Left lung (tissue), 4 donors: ENCODE measurements at regions not wholly inside any gene's neighbourhood (a gene's known extent, or its start where the extent isn't known, plus 50 kb on each side); places are given as distances from the start of the nearest gene placed in this dataset.
A peak's percentile ranks its signal among the peaks of the same experiment; 100 is the strongest.

Experiments
- ATAC-seq: fragments of 200-7000 bp; cut with Tn5 transposase; one replicate; pipeline ENCODE4 v1.9.1; 2020; ENCODE audit warnings: moderate library complexity
- DNase-seq, 4 donors: peaks; one replicate each; pipeline ENCODE4 v3.0.0-alpha.2; 2013 to 2020
- H3K27ac ChIP-seq, 2 donors: fragments of 200-600 bp; sonication (generic) in 1 of 2; one replicate each; pipeline versions ENCODE4 v1.5.0 to v1.8.0; 2020 to 2021
- H3K27me3 ChIP-seq, 2 donors: fragments of 200-600 bp; sonication (generic) in 1 of 2; one replicate each; pipeline versions ENCODE4 v1.5.0 to v1.8.0; 2020 to 2021
- H3K36me3 ChIP-seq, 2 donors: fragments of 200-600 bp; sonication (generic) in 1 of 2; one replicate each; pipeline versions ENCODE4 v1.5.0 to v1.8.0; 2020 to 2021
- H3K4me1 ChIP-seq, 2 donors: fragments of 200-600 bp; one replicate each; pipeline ENCODE4 v1.8.0; 2021
- H3K4me3 ChIP-seq, 2 donors: fragments of 200-600 bp; sonication (generic) in 1 of 2; one replicate each; pipeline versions ENCODE4 v1.5.0 to v1.8.0; 2020 to 2021; ENCODE audit warnings: mild to moderate bottlenecking in 1 of 2
- H3K9me3 ChIP-seq, 2 donors: fragments of 200-600 bp; sonication (generic) in 1 of 2; one replicate each; pipeline versions ENCODE4 v1.5.0 to v1.8.0; 2020 to 2021
- intact Hi-C, 2 donors: fragments of 100-400 bp; cut with DNase I; formaldehyde crosslinking; loops; one replicate each; pipeline versions ENCODE4 v1.11.2 to v1.14.2; 2022
- TF ChIP-seq, protein P1 (sequence below), 2 donors: fragments of 200-600 bp; sonication (generic) in 1 of 2; IDR thresholded peaks; one replicate each; pipeline versions ENCODE4 v1.5.0 to v1.8.0; 2021; ENCODE audit warnings: antibody characterized with exemption in 2 of 2
- donor health status: DM: no; HTN: yes; CAD: no.
- donor health status: DM: no; HTN: no; CAD: no.

GRCh38 chr5:173529861-173530260 is 86.6 kb downstream of the BOD1 start:
- TF ChIP-seq, protein P1, sequence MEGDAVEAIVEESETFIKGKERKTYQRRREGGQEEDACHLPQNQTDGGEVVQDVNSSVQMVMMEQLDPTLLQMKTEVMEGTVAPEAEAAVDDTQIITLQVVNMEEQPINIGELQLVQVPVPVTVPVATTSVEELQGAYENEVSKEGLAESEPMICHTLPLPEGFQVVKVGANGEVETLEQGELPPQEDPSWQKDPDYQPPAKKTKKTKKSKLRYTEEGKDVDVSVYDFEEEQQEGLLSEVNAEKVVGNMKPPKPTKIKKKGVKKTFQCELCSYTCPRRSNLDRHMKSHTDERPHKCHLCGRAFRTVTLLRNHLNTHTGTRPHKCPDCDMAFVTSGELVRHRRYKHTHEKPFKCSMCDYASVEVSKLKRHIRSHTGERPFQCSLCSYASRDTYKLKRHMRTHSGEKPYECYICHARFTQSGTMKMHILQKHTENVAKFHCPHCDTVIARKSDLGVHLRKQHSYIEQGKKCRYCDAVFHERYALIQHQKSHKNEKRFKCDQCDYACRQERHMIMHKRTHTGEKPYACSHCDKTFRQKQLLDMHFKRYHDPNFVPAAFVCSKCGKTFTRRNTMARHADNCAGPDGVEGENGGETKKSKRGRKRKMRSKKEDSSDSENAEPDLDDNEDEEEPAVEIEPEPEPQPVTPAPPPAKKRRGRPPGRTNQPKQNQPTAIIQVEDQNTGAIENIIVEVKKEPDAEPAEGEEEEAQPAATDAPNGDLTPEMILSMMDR (IDR thresholded peaks at IDR 0.05): no peak
- no peak for DNase-seq

DNA sequence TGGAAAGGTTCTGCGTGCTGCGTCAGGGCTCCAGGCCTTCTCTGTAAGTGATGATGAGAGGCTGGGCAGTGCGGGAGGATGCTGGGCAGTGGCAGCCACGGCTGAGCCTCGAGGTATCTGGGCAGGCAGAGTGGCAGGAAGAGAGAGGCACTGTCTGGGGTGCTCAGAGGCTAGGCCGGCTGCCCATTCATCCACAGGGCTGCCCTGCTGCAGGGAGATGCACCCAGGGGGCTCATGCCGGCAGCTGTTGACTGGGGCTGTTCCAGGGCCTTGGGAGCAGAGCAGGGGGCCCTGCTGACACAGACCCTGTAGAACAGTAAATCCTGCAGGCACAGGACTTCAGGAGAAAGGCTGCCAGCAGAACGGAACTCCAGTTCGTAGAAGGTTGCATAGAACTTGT is 88.8 kb downstream of the BOD1 start:
- TF ChIP-seq, protein P1 (IDR thresholded peaks at IDR 0.05): no peak
- no peak for ATAC-seq
- H3K4me1 ChIP-seq: no peaks in the 10 kb centered on the region
- H3K4me3 ChIP-seq: no peak overlapping the region
- H3K9me3 ChIP-seq: no peaks in the 10 kb centered on the region
- H3K36me3 ChIP-seq: no peaks in the 10 kb centered on the region
- H3K27ac ChIP-seq: no peak overlapping the region
- DNase-seq: peak in 1 of 4 donors; percentile 65
- H3K27me3 ChIP-seq: peaks cover 0 to 3% of the 10 kb centered on the region in 2 donors
- intact Hi-C loops: no loop called here

More at GRCh38 chr5:173529861-173530260, 86.6 kb downstream of the BOD1 start:
- Histone ChIP-seq H3K4me3 (no peak overlapping the region), H3K4me1 (no peaks in the 10 kb centered on the region), H3K27me3 (peaks cover 0 to 5% of the 10 kb centered on the region in 2 donors), H3K36me3 (no peaks in the 10 kb centered on the region), H3K27ac (no peak overlapping the region), H3K9me3 (no peaks in the 10 kb centered on the region)
- intact Hi-C loops: no loop called here
- ATAC-seq: no peak

DNA sequence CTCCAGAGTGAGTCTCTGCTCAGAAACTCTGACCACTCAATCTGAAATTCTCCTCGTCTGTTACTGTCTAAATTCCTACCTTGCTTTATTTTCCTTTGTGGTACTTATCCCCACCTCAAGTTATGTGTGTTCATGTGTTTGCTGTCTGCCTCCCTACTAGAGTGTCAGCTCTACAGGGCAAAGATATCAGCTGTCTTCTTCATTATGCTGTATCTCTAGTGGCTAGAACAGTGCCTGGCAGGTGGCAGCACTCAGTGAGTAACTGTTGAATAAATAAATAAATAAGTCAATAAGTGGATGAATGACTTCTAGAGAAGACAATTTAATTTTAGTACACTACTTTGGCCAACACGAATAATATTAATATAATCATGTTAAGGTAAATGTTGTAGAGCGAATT is 92.3 kb downstream of the BOD1 start:
- Histone ChIP-seq H3K36me3 (no peaks in the 10 kb centered on the region), H3K27ac (no peak overlapping the region), H3K4me3 (no peak overlapping the region), H3K4me1 (no peaks in the 10 kb centered on the region), H3K9me3 (peaks cover 0 to 5% of the 10 kb centered on the region in 2 donors), H3K27me3 (peaks cover 0 to 15% of the 10 kb centered on the region in 2 donors)
- no peak for DNase-seq
- ATAC-seq: no peak
- TF ChIP-seq, protein P1 (IDR thresholded peaks at IDR 0.05): no peak
- intact Hi-C loops: no loop called here

GRCh38 chr5:173523388-173523787 is 93.1 kb downstream of the BOD1 start:
- DNase-seq: no peak
- H3K36me3 ChIP-seq: no peaks in the 10 kb centered on the region
- H3K9me3 ChIP-seq: peaks cover 0 to 5% of the 10 kb centered on the region in 2 donors
- H3K27me3 ChIP-seq: peaks cover 0 to 19% of the 10 kb centered on the region in 2 donors
- intact Hi-C loops: no loop called here
- TF ChIP-seq, protein P1 (IDR thresholded peaks at IDR 0.05): no peak
- H3K27ac ChIP-seq: no peak overlapping the region
- no peak overlapping the region for H3K4me3 ChIP-seq
- ATAC-seq: no peak
- no peaks in the 10 kb centered on the region for H3K4me1 ChIP-seq

DNA sequence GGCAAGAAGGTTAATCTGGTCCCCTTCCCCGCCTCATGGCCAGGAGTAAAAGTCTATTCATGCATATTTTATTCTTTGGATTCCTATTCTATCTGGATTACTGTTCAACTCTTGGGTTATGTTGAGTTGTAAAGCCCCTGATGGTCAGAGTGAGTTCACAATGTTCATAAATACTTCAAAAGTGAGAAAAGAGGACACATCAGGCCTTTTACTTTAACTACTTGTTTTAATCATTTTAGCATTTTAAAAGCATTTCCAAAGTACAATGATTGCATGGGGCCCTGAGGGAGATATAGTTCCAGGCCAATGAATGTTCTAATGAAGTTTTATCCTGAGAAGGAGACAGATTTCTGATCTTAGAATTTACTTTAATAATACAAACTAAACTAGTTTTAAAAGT is 93.9 kb downstream of the BOD1 start:
- no peak overlapping the region for H3K4me3 ChIP-seq
- no peaks in the 10 kb centered on the region for H3K36me3 ChIP-seq
- TF ChIP-seq, protein P1 (IDR thresholded peaks at IDR 0.05): no peak
- no peak overlapping the region for H3K27ac ChIP-seq
- DNase-seq: no peak
- peaks cover 0 to 5% of the 10 kb centered on the region in 2 donors for H3K9me3 ChIP-seq
- intact Hi-C loops: no loop called here
- peaks cover 0 to 19% of the 10 kb centered on the region in 2 donors for H3K27me3 ChIP-seq
- H3K4me1 ChIP-seq: no peaks in the 10 kb centered on the region
- no peak for ATAC-seq
